GM21423 (cell line): ENCODE measurements at regions not wholly inside any gene's neighbourhood (a gene's known extent, or its start where the extent isn't known, plus 50 kb on each side); places are given as distances from the start of the nearest gene placed in this dataset.

Source experiments
- ATAC-seq: cut with Tn5 transposase; IDR thresholded peaks from one replicate; pipeline ENCODE4 v1.9.1; 2021; ENCODE audit warnings: mild to moderate bottlenecking, moderate library complexity; ENCODE audit not compliant: unreplicated experiment

DNA sequence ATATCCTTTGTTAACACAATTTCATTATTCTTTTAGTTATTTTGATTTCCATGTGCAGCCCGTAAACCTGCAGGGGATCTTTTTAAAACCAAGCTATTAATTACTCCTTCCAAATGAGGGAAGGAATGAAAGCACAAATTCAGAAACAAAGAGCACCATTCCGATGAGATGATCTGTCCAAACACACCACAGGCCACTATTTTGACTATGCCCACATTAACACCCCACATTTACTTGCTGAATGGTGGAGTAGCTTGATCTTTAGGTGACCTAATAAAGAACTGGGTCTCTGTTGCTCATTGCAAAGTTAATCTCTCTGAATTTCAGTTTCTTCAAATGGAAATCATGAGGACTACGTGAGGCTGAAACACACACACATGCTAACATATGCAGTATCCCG, 218.0 kb downstream of the IRS1 start:
- no peak for ATAC-seq

DNA sequence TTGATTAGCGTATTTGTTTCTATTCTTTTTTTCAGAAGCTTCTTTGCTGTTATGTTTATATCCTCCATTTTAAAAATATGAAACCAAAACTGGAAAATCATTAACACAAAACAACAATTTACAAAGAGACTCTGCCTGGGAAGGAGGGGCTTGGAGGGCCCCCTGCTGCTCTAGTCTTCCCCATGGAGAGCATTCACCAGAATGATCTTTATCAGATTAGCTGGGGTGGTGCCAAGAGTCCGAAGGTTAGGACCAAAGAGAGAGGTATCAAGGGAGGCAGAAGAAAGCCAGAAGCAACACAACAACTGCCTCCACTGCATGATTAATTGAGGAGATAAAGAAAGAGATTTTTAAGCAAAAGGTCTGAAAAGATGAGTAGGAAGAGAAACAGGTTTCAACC, 218.6 kb downstream of the IRS1 start:
- ATAC-seq: no peak

DNA sequence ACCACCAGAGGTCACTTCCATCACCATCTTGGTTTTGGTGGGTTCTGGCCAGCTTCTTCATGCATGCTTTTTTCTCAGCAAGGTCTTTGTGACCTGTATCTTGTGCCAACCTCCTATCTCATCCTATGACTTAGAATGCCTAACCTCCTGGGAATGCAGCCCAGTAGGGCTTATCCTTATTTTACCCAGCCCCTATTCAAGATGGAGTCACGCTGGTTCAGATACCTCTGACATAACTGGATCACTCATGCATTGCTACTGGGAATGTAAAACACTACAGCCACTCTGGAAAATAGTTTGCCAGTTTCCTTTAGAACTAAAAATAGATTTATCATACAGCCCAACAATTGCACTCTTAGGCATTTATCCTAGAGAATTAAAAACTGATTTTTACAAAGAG, 219.2 kb downstream of the IRS1 start:
- no peak for ATAC-seq

DNA sequence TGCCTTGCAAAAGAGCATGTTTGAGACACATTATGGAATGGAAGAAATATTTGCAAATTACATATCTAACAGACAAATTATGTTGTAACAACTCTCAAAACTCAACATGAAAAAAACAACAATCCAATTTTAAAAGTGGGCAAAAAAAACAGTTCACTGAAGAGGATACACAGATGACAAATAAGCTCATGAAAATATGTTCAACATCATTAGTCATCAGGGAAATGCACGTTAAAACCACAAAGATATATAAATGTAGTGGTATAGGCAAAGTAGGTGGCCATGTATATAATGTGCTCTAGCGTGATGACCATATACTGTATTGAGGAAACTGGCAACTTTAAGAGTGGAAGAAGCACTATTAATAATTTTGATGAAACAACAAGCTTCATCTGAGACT, 220.1 kb downstream of the IRS1 start:
- ATAC-seq: no peak

DNA sequence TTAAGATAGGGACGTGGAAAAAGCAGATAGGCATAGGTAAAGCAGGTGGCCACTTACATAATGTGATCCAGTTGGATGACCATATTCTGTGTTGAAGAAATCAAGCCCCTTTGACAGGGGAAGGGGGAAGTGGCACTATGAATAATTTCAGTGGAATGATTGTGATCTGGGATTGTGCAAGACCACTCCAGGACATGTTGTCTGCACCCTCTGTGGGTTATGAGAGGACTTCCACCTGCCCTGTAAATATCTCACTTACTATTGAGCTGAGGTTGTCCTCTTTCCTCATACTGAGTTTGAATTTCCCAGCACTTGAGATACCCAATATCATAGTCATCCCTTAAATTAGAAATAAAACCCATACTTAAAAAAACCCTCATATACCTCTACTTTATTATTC, 220.7 kb downstream of the IRS1 start:
- no peak for ATAC-seq

DNA sequence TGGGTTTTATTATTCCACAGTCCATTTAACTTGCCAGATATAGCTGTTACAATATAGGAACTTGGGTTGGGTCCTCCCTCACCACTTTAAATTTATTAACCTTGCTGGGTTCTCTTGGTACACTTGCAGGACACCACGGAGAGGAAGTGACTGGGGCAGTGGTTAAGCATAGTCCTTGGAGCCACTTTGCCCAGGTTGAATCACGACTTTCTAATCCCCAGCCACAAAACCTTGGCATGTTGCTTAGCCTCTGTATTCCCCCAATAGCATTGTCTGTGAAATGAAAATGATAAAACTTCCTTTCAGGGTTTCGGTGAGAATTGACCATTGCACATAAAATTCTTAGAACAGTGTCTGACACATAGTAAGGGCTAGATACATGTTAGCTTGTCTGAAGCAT, 221.2 kb downstream of the IRS1 start:
- no peak for ATAC-seq

DNA sequence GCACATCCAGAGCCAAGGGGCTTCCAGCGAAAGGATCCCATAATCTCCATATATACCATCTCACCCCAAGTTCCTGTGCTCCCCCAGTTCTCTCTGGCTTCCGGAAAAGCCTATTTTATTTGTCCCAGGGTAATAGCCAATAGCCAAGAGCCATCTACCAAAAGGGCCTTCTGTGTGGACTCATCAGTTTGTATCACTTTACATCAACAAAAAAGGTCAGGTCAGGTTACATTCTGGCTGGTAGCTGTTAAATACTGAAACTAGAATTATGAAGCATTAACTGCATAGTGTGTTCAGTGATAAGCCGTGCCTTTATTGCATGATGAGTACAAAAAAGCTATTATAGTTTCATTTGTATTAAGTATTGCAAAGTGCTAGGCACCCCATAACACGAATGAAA, 223.7 kb downstream of the IRS1 start:
- ATAC-seq: no peak

DNA sequence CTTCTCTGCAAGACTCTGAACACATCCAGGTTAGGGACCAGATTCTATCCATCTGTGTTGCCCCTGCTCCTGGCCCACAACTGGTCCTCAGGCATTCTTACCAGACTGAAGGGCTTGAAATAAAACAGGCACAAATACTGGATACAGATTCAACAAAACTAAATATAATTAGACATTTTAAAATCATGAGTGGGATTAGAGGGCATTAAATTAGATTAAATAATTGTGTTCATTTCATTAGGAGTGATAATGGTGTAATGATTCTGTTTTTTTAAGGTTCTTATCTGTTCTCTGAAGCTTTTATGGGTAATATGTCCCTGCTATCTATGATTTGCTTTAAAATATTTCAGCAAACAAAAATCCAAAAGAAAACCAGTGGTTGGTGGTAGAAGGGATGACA, 226.5 kb downstream of the IRS1 start:
- no peak for ATAC-seq

DNA sequence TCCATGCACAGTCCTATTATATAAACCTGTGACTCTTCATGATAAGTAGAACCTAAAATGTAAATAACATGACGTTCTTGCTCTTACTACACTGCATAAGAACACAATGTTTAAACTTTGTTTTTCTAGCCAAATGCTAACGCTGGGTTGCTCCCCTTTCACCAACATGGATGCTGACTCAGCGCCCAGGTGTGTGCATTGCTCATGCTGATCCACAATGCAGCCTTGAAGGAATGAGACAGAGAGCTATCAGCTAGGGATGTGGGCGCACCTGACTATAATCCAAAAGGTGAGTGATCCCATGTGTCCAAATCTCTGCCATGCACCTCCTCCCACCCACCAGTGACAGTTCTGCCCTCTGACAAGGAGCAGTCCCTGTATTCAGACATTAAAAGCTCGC, 235.0 kb downstream of the IRS1 start:
- ATAC-seq: no peak

DNA sequence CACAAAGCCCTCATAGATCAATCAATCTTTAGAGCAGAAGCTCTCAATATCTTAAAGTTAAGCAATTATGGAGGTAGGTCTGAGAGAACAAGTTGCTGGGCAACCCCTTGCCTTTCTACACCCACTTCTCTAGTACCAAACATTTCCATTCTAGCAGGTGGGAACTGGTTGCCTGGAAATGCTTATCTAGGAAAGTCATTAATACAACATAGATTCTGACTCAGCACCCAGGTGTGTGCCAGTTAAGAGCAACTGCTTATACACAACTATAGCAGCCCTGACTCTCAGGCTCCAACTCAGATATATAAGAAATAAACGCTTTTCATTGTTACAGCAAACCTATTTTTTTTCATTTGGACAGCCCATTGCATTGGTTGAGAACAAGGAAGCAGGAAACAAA, 237.7 kb downstream of the IRS1 start:
- no peak for ATAC-seq

DNA sequence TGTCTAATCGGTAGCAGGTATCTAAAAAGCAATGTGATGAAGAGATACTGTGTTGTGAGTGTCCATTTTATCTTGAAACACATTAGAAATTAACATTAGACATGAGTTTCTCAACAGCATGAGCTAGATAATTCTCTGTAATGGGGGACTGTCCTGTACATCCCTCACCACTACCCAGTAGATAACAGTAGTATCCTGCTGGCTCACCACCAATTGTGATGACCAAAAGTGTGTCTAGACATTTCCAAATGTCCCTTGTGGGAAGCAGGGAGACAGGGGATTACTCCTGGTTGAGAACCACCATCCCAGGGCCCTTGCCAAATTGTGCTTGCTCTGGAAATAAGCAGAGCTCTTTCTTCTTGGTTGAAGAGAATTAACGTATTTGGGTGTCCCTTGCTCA, 239.3 kb downstream of the IRS1 start:
- ATAC-seq: no peak

DNA sequence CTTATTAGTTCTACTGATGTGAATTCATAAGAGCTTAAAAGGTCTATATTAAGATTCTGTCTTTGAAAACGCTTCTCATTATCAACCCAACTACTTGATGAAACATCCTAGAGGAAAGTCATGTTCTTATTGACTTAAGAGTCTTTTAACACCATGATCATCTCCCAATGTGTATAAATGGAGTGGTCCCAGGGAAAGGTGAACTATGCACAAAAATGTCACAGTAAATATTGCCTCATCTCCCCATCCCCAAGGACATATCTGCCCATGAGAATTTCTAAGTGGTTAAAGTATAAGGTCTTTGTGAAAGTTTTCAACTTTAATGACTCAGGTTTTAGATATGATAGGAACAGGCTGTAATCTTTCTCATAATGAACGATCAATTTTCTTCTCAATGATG, 240.1 kb downstream of the IRS1 start:
- no peak for ATAC-seq

DNA sequence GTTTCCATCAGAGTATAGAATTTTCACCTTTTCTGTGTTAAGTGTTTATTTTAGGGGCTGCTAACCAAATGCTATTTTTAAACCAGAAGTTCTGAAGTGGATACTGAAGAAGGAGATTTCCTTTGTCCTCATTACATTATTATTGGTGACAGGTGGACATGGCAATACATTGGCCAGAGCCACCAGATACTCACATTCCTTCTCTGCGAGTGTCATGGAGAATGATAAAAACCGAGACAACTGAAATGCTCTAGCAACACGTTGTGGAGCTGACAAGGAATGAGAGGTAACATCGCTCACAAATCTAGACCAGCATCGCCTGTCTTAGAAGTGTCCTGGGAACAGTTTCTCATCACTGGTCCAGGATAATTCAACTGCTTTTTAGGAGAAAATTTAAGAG, 241.2 kb downstream of the IRS1 start:
- ATAC-seq: no peak

DNA sequence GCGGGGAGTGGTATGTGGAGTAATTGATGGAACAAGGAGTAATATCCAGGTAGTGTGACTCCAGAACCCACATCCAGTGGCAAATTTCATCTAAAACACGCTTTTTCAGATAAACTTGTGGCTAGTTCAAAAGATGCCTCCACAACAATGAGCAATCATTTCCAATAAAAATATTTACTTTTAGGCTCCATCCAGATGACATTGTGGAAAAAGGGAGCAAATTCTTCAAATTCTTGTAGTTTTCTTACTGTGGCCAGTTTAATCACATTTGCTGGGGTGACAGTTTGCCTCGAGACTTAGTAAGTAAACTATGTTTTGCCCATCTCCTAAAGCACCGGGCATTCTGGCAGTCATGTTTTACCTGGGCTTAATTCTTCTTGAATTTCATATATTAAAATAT, 243.6 kb downstream of the IRS1 start:
- no peak for ATAC-seq

DNA sequence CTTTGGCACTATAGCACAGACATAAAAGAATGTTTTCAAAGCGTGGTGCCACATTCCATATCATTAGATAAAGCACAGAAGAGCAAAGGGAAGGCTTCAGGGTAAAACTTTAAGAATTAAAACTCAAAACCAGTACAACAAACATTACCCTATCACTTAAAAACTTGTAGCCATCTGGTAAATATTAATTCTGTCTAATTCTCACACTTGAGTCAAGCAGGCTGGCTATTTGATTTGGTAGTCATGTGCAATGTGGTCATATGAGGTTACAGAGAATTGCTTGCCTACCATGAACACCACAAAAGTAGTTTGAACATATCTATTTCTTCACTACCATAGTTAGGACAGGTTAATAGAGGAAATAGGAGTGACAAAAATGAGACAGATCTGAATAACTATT, 244.9 kb downstream of the IRS1 start:
- no peak for ATAC-seq

DNA sequence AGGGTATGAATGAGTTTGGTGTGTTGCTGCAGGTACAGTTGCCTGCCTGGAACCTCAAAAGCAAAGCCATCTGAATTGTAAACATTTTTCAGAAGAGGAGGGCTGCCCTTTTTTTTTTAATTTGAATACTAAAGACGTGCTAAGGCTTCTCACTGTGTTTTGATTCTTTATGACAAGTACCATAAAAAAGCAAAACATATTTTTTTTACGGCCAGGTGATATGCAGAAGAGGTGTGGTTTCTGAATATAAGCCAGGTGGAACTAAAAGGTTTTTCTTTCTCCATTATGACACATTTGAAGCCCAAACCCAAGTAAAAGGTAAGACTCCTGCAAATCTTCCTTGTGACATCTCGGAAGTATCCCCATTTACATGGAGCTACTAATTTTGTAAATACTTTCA, 246.3 kb downstream of the IRS1 start:
- ATAC-seq: no peak

DNA sequence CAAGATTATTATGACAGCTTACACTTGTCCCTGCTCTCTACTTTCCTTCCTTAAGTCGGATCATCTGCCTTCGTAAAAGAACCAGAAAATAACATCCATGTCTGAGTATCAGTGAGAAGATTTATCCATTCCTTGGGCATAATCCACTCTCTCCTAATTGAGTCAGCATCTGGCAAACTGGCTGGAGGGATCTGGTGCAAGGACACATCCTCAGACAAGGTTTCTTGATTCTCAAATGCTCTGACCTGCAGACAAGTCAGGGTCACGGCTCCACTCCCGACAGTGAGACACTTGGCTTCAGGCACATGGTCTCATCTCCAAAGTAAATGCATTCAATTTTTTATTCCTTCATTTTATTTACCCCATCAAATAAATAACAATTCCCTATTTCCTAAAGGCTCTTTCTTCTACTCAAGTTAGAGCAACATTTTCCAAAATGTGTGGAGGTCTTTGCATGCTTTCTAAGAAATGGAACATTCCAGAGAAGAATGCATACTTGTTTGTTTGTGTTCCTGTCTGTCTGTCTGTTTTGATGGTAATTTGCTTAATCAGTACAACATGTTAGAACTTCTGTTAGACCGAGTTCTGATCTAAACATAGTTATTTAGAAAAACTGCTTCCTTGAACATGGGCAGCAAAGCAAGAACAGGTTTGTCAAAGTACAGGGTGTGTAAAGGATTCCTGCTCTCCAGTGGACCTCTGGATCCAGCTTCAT, 246.9 kb downstream of the IRS1 start:
- no peak for ATAC-seq

DNA sequence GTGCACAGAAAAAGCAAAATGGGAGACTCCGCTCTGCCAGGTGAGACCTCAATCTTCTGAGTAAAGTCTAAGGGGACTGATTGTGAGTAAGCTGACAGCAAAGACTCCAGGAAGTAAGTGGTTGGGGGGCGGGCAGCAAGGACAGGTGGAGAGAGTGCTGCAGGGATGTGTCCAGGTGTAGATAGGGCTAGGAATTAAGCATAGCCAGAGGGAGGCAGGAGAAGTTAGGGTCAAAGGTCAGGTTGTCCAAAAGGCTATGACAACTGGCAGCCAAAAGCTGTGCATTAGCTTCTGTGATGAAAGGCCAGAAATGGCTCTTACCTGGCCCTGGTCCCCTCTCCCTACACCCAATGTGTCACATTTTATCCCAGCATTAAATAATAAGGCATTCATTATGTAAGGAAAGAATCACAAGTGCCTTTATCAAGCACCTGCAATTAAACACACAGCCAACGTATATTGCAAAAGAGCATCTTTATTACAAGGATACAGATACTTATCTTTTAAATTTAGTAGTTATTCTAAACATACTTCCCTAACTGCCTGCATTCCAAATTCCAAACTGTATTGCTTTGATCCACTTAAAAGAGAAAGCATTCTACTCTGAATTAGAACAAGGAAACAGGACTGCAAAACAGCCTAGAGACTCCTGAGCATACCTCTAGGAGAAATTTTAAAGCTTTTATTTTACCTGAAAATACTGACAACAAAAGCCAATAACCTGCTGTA, 247.9 kb downstream of the IRS1 start:
- ATAC-seq: no peak

DNA sequence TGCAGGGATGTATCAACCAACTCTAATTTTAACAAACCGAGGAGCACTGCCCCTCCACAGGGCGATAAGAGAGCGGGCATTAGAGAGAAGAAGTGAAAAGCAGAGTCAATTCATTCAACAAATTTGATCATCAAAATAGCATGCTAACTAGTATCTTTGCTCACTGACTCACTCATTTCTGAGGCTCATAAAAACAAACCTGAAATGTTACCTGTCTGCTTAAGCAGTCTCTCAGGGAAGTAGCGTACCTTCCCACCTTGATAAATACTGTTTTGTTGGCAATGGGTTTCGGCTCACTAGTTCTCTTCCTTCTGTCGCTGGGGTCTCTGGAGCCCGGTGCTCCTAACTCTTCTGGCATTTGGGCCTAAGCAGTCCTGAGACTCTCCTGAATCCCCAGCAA, 248.8 kb downstream of the IRS1 start:
- ATAC-seq: no peak

DNA sequence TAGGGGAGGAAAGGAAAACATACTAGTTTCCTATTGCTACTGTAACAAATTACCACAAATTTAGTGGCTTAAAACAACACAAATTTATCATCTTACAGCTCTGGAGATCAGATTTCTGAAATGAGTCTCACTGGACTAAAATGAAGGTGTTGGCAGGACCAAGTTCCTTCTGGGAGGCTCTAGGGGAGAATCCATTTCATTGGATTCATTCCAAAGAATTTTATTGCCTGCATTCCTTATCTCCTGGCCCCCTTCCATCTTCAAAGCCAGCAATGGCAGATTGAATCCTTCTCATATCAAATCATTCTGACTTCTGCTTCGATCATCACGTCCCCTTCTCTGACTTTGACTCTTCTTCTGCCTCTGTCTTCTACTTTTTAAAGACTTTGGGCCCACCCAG, 250.9 kb downstream of the IRS1 start:
- no peak for ATAC-seq

DNA sequence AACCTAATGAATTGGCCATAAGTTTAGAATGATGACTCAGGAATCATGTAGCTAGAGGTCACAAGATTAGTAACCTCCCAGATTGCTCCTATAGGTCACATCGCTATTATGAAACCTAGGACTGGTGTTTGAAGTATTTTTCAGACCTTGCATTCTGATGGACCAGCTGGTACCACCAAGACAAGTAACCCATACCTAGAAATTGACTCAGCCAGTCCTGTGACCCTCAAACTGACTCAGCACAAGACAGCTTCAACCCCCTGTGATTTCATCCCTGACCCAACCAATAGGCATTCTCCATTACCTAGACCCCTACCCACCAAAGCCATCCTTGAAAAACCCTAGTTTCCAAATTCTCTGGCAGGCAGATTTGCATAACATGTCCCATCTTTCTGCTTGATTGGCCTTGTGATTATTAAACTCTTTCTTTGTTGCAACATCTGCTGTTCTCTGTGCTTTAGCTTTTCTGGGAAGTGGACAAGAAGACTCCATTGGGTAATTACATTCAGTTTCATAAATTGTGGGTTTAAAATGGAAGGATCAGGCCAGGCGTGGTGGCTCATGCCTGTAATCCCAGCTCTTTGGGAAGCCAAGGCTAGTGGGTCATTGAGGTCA, 254.9 kb downstream of the IRS1 start:
- ATAC-seq: no peak

DNA sequence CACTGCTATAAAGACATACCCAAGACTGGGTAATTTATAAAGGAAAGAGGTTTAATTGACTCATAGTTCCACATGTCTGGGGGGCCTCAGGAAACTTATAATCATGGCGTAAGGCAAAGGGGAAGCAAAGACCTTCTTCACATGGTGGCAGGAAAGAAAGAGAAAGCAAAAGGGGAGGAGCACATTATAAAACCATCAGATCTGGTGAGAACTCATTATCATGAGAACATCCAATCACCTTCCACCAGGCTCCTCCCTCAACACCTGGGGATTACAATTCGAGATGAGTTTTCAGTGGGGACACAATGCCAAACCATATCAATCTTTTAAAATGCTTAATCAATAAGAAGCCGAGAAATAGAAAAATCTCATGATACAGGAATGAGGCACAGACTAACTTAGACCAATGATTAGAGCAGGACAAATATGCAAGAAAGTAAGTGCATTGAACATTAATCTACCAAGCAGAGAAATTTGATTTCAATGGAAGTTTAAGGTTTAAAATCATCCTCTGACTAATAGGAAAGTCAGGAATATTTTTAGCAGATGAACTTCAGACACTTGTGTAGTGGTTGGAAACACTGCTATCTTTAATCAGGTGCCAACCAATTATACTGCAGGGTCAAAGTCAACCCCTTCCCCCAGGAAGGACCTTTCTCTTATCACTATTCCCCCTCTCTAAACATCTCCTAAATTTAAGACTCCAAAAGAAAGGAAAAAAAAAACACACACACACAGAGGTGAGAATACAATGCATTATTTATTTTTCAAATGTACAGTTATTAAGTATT, 259.2 kb downstream of the IRS1 start:
- ATAC-seq: no peak
